Activated CD4-positive, alpha-beta T cell treated with anti-CD3 and anti-CD28 coated beads for 48 hours (primary cell): ENCODE measurements at regions not wholly inside any gene's neighbourhood (a gene's known extent, or its start where the extent isn't known, plus 50 kb on each side); places are given as distances from the start of the nearest gene placed in this dataset.
A peak's percentile ranks its signal among the peaks of the same experiment; 100 is the strongest.
"Not testable (repeated sequence)": the region's sequence is repeated elsewhere in the genome, so short reads cannot be mapped to it uniquely, and the experiment has no call there.

Experiments
- DNase-seq: peaks from one replicate; pipeline ENCODE4 v3.0.0-alpha.2; 2020

GRCh38 chr3:101999177-101999779 is 150.0 kb downstream of the NFKBIZ start:
- DNase-seq = no peak

- DNase-seq = no peak
Measured at GRCh38 chr3:102000620-102001209, 151.4 kb downstream of the NFKBIZ start.

- DNase-seq = no peak
Measured at GRCh38 chr3:102002056-102002455, 152.7 kb downstream of the NFKBIZ start.

GRCh38 chr3:102004561-102004960 is 155.2 kb downstream of the NFKBIZ start:
- no peak for DNase-seq

GRCh38 chr3:102005551-102005950 is 156.2 kb downstream of the NFKBIZ start:
- DNase-seq = no peak

GRCh38 chr3:102006812-102007485 is 157.6 kb downstream of the NFKBIZ start:
- no peak for DNase-seq

GRCh38 chr3:102008436-102008835 is 159.1 kb downstream of the NFKBIZ start:
- DNase-seq = not testable (repeated sequence)

- no peak for DNase-seq
Measured at GRCh38 chr3:102016417-102016816, 167.1 kb downstream of the NFKBIZ start.

- DNase-seq = no peak
Measured at GRCh38 chr3:102017784-102018183, 168.5 kb downstream of the NFKBIZ start.

- DNase-seq = no peak
Measured at GRCh38 chr3:102018551-102018950, 169.2 kb downstream of the NFKBIZ start.

GRCh38 chr3:102020735-102021134 is 171.4 kb downstream of the NFKBIZ start:
- no peak for DNase-seq

GRCh38 chr3:102024270-102024904 is 175.1 kb downstream of the NFKBIZ start:
- DNase-seq = peak; percentile 36

- no peak for DNase-seq
Measured at GRCh38 chr3:102025606-102026270, 176.4 kb downstream of the NFKBIZ start.

GRCh38 chr3:102026656-102027055 is 177.3 kb downstream of the NFKBIZ start:
- DNase-seq = no peak

- DNase-seq = no peak
Measured at GRCh38 chr3:102030661-102031060, 181.3 kb downstream of the NFKBIZ start.

- DNase-seq = no peak
Measured at GRCh38 chr3:102031834-102032233, 182.5 kb downstream of the NFKBIZ start.

- no peak for DNase-seq
Measured at GRCh38 chr3:102032491-102033383, 183.4 kb downstream of the NFKBIZ start.

- no peak for DNase-seq
Measured at GRCh38 chr3:102034639-102035451, 185.5 kb downstream of the NFKBIZ start.

- DNase-seq = no peak
Measured at GRCh38 chr3:102036017-102036416, 186.7 kb downstream of the NFKBIZ start.

GRCh38 chr3:102036472-102036871 is 187.2 kb downstream of the NFKBIZ start:
- no peak for DNase-seq

GRCh38 chr3:102037209-102037608 is 187.9 kb downstream of the NFKBIZ start:
- no peak for DNase-seq
